Cardiac muscle cell (in vitro differentiated cells and primary cell): ENCODE measurements at regions not wholly inside any gene's neighbourhood (a gene's known extent, or its start where the extent isn't known, plus 50 kb on each side); places are given as distances from the start of the nearest gene placed in this dataset.

Experiments
- DNase-seq, 2 donors: peaks; one replicate each; pipeline versions ENCODE4 v3.0.0 to v3.0.0-alpha.2; 2010 to 2017; ENCODE audit warnings: low read depth in 1 of 2, low spot score in 1 of 2
- H3K27ac ChIP-seq: fragments of 200-600 bp; sonication (generic); 2 replicates; pipeline ENCODE4 v1.5.1; 2016
- H3K27me3 ChIP-seq: fragments of 200-600 bp; sonication (generic); 2 replicates; pipeline ENCODE4 v1.6.0; 2016; ENCODE audit warnings: control low read depth
- H3K36me3 ChIP-seq: fragments of 200-600 bp; sonication (generic); 2 replicates; pipeline ENCODE4 v1.5.1; 2016; ENCODE audit warnings: control low read depth
- H3K4me1 ChIP-seq: fragments of 200-600 bp; sonication (generic); 2 replicates; pipeline ENCODE4 v1.8.1; 2017; ENCODE audit warnings: low read depth, mild to moderate bottlenecking, mixed run types
- H3K4me3 ChIP-seq: fragments of 200-600 bp; sonication (generic); 2 replicates; pipeline ENCODE4 v1.5.1; 2016; ENCODE audit warnings: mild to moderate bottlenecking
- H3K9me3 ChIP-seq: fragments of 200-600 bp; sonication (generic); 2 replicates; pipeline ENCODE4 v1.5.1; 2017; ENCODE audit warnings: low read depth, mild to moderate bottlenecking, control low read depth
- CTCF ChIP-seq: IDR thresholded peaks from 2 replicates; pipeline ENCODE4 v1.5.1; 2012; ENCODE audit warnings: low read depth, mild to moderate bottlenecking, low read length

- Histone ChIP-seq H3K36me3 (no peaks in the 10 kb centered on the region), H3K4me3 (no peak overlapping the region), H3K9me3 (no peaks in the 10 kb centered on the region), H3K4me1 (peaks cover 21% of the 10 kb centered on the region), H3K27ac (no peak overlapping the region), H3K27me3 (no peaks in the 10 kb centered on the region)
- TF ChIP-seq CTCF = no peak
- DNase-seq = no peak
Observed at GRCh38 chr6:16832043-16832567, 70.8 kb upstream of the ATXN1 start.

- Histone ChIP-seq H3K36me3 (no peaks in the 10 kb centered on the region), H3K27ac (no peak overlapping the region), H3K4me3 (no peak overlapping the region), H3K9me3 (no peaks in the 10 kb centered on the region), H3K27me3 (no peaks in the 10 kb centered on the region), H3K4me1 (peaks cover 12% of the 10 kb centered on the region)
- DNase-seq = no peak
- no peak for TF ChIP-seq CTCF
Observed at GRCh38 chr6:16831136-16831535, 69.9 kb upstream of the ATXN1 start.

GRCh38 chr6:16828058-16828457, 66.8 kb upstream of the ATXN1 start:
- Histone ChIP-seq H3K9me3 (no peaks in the 10 kb centered on the region), H3K27ac (no peak overlapping the region), H3K36me3 (no peaks in the 10 kb centered on the region), H3K4me1 (peaks cover 9% of the 10 kb centered on the region), H3K4me3 (no peak overlapping the region), H3K27me3 (no peaks in the 10 kb centered on the region)
- TF ChIP-seq CTCF = no peak
- no peak for DNase-seq

- Histone ChIP-seq H3K4me1 (peaks cover 9% of the 10 kb centered on the region), H3K27ac (no peak overlapping the region), H3K36me3 (no peaks in the 10 kb centered on the region), H3K9me3 (no peaks in the 10 kb centered on the region), H3K4me3 (no peak overlapping the region), H3K27me3 (no peaks in the 10 kb centered on the region)
- DNase-seq = no peak
- TF ChIP-seq CTCF = no peak
Observed at GRCh38 chr6:16827627-16828026, 66.4 kb upstream of the ATXN1 start.

GRCh38 chr6:16825784-16826183, 64.5 kb upstream of the ATXN1 start:
- H3K27ac ChIP-seq = no peak overlapping the region

More at GRCh38 chr6:16825784-16826183, 64.5 kb upstream of the ATXN1 start:
- Histone ChIP-seq H3K36me3 (no peaks in the 10 kb centered on the region), H3K4me3 (no peak overlapping the region), H3K9me3 (no peaks in the 10 kb centered on the region), H3K27me3 (no peaks in the 10 kb centered on the region), H3K4me1 (no peaks in the 10 kb centered on the region)
- DNase-seq = no peak
- no peak for TF ChIP-seq CTCF
